HepG2 (cell line): ENCODE measurements at regions not wholly inside any gene's neighbourhood (a gene's known extent, or its start where the extent isn't known, plus 50 kb on each side); places are given as distances from the start of the nearest gene placed in this dataset.
A peak's percentile ranks its signal among the peaks of the same experiment; 100 is the strongest.

Experiments
- ATAC-seq: fragments of 200-7000 bp; cut with Tn5 transposase; 3 replicates; pipeline ENCODE4 v1.9.1; 2020; ENCODE audit warnings: mild to moderate bottlenecking, moderate library complexity
- BruUV-seq: library from RNA; stranded (reverse); fragments of 400-500 nt; replicated peaks from 2 replicates; lab custom pipeline; 2021; lab: Mats Ljungman, UMichigan
- CTCF ChIA-PET: fragments of 300-600 bp; formaldehyde crosslinking; extraction: SDS; loops from one replicate; lab custom pipeline; 2021; ENCODE audit warnings: low total read pairs, inconsistent platforms, low intra/inter-chr PET ratio; lab: Yijun Ruan, JAX
- POLR2A ChIA-PET: fragments of 350-600 bp; sonication (Branson Sonifier 250); formaldehyde crosslinking; loops from one replicate; lab custom pipeline; 2020; ENCODE audit warnings: antibody characterized with exemption, inconsistent platforms; lab: Yijun Ruan, JAX
- DNase-seq: peaks from one replicate; pipeline ENCODE4 v3.0.0-alpha.2; 2015; ENCODE audit warnings: low spot score
- FAIRE-seq: peaks from 3 replicates; lab custom pipeline; 2011; peaks lifted over from hg19 to GRCh38; lab: Jason Lieb, UNC
- H2AFZ ChIP-seq: one replicate; pipeline ENCODE4 v1.6.1; 2011; ENCODE audit warnings: low read length, inconsistent platforms
- H3K27ac ChIP-seq: fragments of 300-600 bp; 3 replicates; pipeline ENCODE4 v1.8.0; 2011; ENCODE audit warnings: mixed run types, mild to moderate bottlenecking, mixed read lengths, low read length, inconsistent platforms; ENCODE audit not compliant: insufficient read depth; ENCODE audit errors: extremely low read length
- H3K27me3 ChIP-seq, 2 experiments: fragments of 200-600 bp in 1 of 2; 2 replicates in 1 of 2; 3 replicates in 1 of 2; pipeline versions ENCODE4 v1.6.0 to v1.8.0; 2011; ENCODE audit warnings: low read length in 2 of 2, mild to moderate bottlenecking in 2 of 2, moderate library complexity in 2 of 2, inconsistent platforms in 1 of 2; ENCODE audit not compliant: insufficient read depth in 2 of 2, control insufficient read depth in 1 of 2
- H3K36me3 ChIP-seq, 2 experiments: fragments of 200-600 bp in 1 of 2; replicated peaks in 1 of 2; 2 replicates in 1 of 2; 3 replicates in 1 of 2; pipeline versions ENCODE4 v1.5.1 to v1.8.0; 2011; ENCODE audit warnings: low read length in 2 of 2, inconsistent platforms in 1 of 2; ENCODE audit not compliant: insufficient read depth in 2 of 2, control insufficient read depth in 1 of 2
- H3K4me1 ChIP-seq: 2 replicates; pipeline ENCODE4 v1.5.1; 2012; ENCODE audit warnings: low read length, inconsistent platforms; ENCODE audit not compliant: insufficient read depth
- H3K4me2 ChIP-seq: 2 replicates; pipeline ENCODE4 v1.6.0; 2011; ENCODE audit warnings: low read depth, low read length, inconsistent platforms
- H3K4me3 ChIP-seq, 3 experiments: fragments of 200-600 bp in 1 of 3; sonication (generic), shearing (Covaris generic) in 1 of 3; replicated peaks in 1 of 3; 2 replicates each; pipeline ENCODE4 v1.5.1; 2011 to 2016; ENCODE audit warnings: low read length in 3 of 3, inconsistent platforms in 2 of 3, low read depth in 2 of 3, mild to moderate bottlenecking in 2 of 3, control low read depth in 1 of 3, mixed read lengths in 1 of 3; ENCODE audit not compliant: insufficient read depth in 1 of 3
- H3K79me2 ChIP-seq: one replicate; pipeline ENCODE4 v1.6.1; 2011; ENCODE audit warnings: low read length, inconsistent platforms; ENCODE audit not compliant: insufficient read depth
- H3K9ac ChIP-seq: 2 replicates; pipeline ENCODE4 v1.6.0; 2011; ENCODE audit warnings: mild to moderate bottlenecking, low read depth, low read length, inconsistent platforms; ENCODE audit not compliant: insufficient read depth
- H3K9me3 ChIP-seq: 2 replicates; pipeline ENCODE4 v1.5.1; 2012; ENCODE audit warnings: mild to moderate bottlenecking, low read length
- H4K20me1 ChIP-seq: 2 replicates; pipeline ENCODE4 v1.6.0; 2011; ENCODE audit warnings: inconsistent platforms, mild to moderate bottlenecking, low read length, moderate library complexity; ENCODE audit not compliant: insufficient read depth
- AGO1 ChIP-seq: fragments of 200-400 bp; formaldehyde crosslinking; IDR thresholded peaks from 2 replicates; pipeline ENCODE4 v1.6.1; 2017; ENCODE audit warnings: mild to moderate bottlenecking, low read depth, low read length, moderate library complexity; ENCODE audit not compliant: poor library complexity, severe bottlenecking
- ATF7 ChIP-seq, 2 experiments: fragments of 450-650 bp in 1 of 2; sonication (generic) in 1 of 2; formaldehyde crosslinking in 1 of 2; IDR thresholded peaks; 2 replicates each; pipeline versions ENCODE4 v1.4.0 to v1.6.1; 2016 to 2020; ENCODE audit warnings: antibody characterized with exemption in 1 of 2, mild to moderate bottlenecking in 1 of 2, missing genetic modification reagents in 1 of 2
- GABPA ChIP-seq, 2 experiments: IDR thresholded peaks; 2 replicates each; pipeline ENCODE4 v1.6.1; 2011 to 2016; ENCODE audit warnings: low read depth in 2 of 2, low read length in 1 of 2, missing biosample characterization in 1 of 2, missing genetic modification characterization in 1 of 2
- GMEB2 ChIP-seq: IDR thresholded peaks from 2 replicates; pipeline ENCODE4 v1.6.1; 2016; ENCODE audit warnings: missing biosample characterization, missing genetic modification reagents, low read depth
- MLX ChIP-seq: IDR thresholded peaks from 2 replicates; pipeline ENCODE4 v1.6.1; 2016
- MTF1 ChIP-seq: sonication (generic); formaldehyde crosslinking; IDR thresholded peaks from 2 replicates; pipeline ENCODE4 v1.5.0; 2020; ENCODE audit warnings: missing genetic modification reagents
- NFATC3 ChIP-seq: sonication (generic); formaldehyde crosslinking; IDR thresholded peaks from 2 replicates; pipeline ENCODE4 v1.5.1; 2020; ENCODE audit warnings: mild to moderate bottlenecking, missing genetic modification reagents
- SP4 ChIP-seq: sonication (generic); formaldehyde crosslinking; IDR thresholded peaks from 2 replicates; pipeline ENCODE4 v1.8.1; 2023; ENCODE audit warnings: mild to moderate bottlenecking, missing genetic modification reagents
- TCF7L2 ChIP-seq: IDR thresholded peaks from 2 replicates; pipeline ENCODE4 v1.6.1; 2011; ENCODE audit warnings: mild to moderate bottlenecking, low read depth, low read length, moderate library complexity
- THAP9 ChIP-seq: sonication (generic); formaldehyde crosslinking; IDR thresholded peaks from 2 replicates; pipeline ENCODE4; 2020; ENCODE audit warnings: missing genetic modification reagents, mild to moderate bottlenecking, borderline replicate concordance
- U2AF1 ChIP-seq: fragments of 200-400 bp; formaldehyde crosslinking; optimal IDR thresholded peaks from 2 replicates; pipeline ENCODE3; 2017; ENCODE audit warnings: mild to moderate bottlenecking, low read depth, low read length
- ZNF121 ChIP-seq: sonication (generic); formaldehyde crosslinking; IDR thresholded peaks from 2 replicates; pipeline ENCODE4 v1.5.0; 2020; ENCODE audit warnings: mild to moderate bottlenecking, missing genetic modification reagents
- ZNF333 ChIP-seq: sonication (generic); formaldehyde crosslinking; IDR thresholded peaks from 2 replicates; pipeline ENCODE4 v1.4.0; 2020; ENCODE audit warnings: mild to moderate bottlenecking, missing genetic modification reagents, borderline replicate concordance
- WGBS: methylation state at CpG from one replicate; pipeline ENCODE4 v1.1.6; 2017; ENCODE audit warnings: low lambda C conversion rate; 5-methylcytosine and 5-hydroxymethylcytosine counted together
- in situ Hi-C: cut with HindIII; loops from 2 replicates; pipeline ENCODE4 v1.10.0; 2017; ENCODE audit warnings: low pct_unique_long_range_greater_than_20kb; ENCODE audit not compliant: extremely low pct_ligation_motif_present
- intact Hi-C: fragments of 100-400 bp; cut with micrococcal nuclease; formaldehyde crosslinking; loops from one replicate; pipeline ENCODE4 v1.10.0; 2022; ENCODE audit not compliant: unreplicated experiment

GRCh38 chr6:100260584-100260983, 204.1 kb downstream of the SIM1 start:
- Histone ChIP-seq H3K27ac (no peak overlapping the region), H3K4me3 (no peak overlapping the region), H3K9me3 (no peaks in the 10 kb centered on the region), H3K79me2 (no peaks in the 10 kb centered on the region), H3K27me3 (no peaks in the 10 kb centered on the region), H3K9ac (no peak overlapping the region), H2AFZ (no peak overlapping the region), H3K4me1 (no peaks in the 10 kb centered on the region), H3K4me2 (no peak overlapping the region), H4K20me1 (no peaks in the 10 kb centered on the region), H3K36me3 (no peaks in the 10 kb centered on the region)
- ATAC-seq (no peak), DNase-seq (no peak), FAIRE-seq (no peak)
- in situ Hi-C loops (no loop called here), intact Hi-C loops (no loop called here)
- POLR2A ChIA-PET, result no interaction called here
- CTCF ChIA-PET, result no interaction called here
- BruUV-seq, result no TSS peak
- TF ChIP-seq U2AF1 (no peak), MTF1 (CRISPR knock-in tag) (no peak), ATF7 (IDR thresholded peaks at IDR 0.05) (peak; percentile 55; the same call in 1 of the 2 replicates), ATF7 (CRISPR knock-in tag; IDR thresholded peaks at IDR 0.05) (no peak), MLX (CRISPR knock-in tag) (no peak), ZNF121 (CRISPR knock-in tag) (no peak)

- no peaks in the 10 kb centered on the region for H3K9me3 ChIP-seq
- no peak for FAIRE-seq
- no peak overlapping the region for H3K27ac ChIP-seq
- 15% methylated on average over 3 of the region's 3 CpGs for WGBS
- no peaks in the 10 kb centered on the region for H3K36me3 ChIP-seq
- no peaks in the 10 kb centered on the region for H3K79me2 ChIP-seq
- no peak for ATAC-seq
- in situ Hi-C loops, result no loop called here
- no peaks in the 10 kb centered on the region for H4K20me1 ChIP-seq
- no peak overlapping the region for H3K4me2 ChIP-seq
- ChIA-PET CTCF (no interaction called here), POLR2A (no interaction called here)
- DNase-seq, result no peak
- intact Hi-C loops, result no loop called here
- no peaks in the 10 kb centered on the region for H3K27me3 ChIP-seq
- H3K4me1 ChIP-seq, result no peaks in the 10 kb centered on the region
- no peak overlapping the region for H3K4me3 ChIP-seq
- no TSS peak for BruUV-seq
- H3K9ac ChIP-seq, result no peak overlapping the region
- H2AFZ ChIP-seq, result no peak overlapping the region
- TF ChIP-seq AGO1 (no peak), THAP9 (CRISPR knock-in tag) (no peak), ZNF333 (no peak), SP4 (CRISPR knock-in tag) (no peak), GABPA (IDR thresholded peaks at IDR 0.05; ENCODE audit: low read depth, low read length) (no peak), GABPA (CRISPR knock-in tag; IDR thresholded peaks at IDR 0.05; ENCODE audit: low read depth) (no peak), TCF7L2 (no peak), GMEB2 (no peak), NFATC3 (CRISPR knock-in tag) (no peak)
Measured at GRCh38 chr6:100259865-100260264, 204.9 kb downstream of the SIM1 start.
